ENCODE measurements at regions not wholly inside any gene's neighbourhood (a gene's known extent, or its start where the extent isn't known, plus 50 kb on each side); places are given as distances from the start of the nearest gene placed in this dataset.

DNA sequence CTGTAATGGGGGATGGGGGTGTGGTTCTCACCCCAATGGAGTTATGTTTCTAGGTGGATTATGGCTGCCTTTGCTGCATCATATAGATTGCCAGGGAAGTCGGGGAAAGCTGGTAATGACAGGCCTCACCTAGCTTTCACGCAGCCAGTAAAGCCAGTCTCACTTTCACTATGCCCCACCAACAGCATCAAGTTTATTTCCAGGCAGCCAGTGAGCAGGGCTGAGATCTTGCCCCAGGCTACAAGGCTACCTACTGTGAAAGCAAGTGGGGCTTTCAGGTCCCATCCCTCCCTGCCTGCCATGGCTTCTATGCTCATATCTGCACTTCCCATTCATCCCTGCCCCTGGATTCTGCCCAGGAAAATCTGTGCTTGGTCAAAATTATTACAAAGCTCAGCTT lies 61.7 kb upstream of the NXPH1 start:
- H2BK5ac ChIP-seq (ENCODE audit: low read depth, low read length, poor library complexity): no peak overlapping the region
- H3K9ac ChIP-seq (ENCODE audit: low read length): no peak overlapping the region
- H2AK5ac ChIP-seq (ENCODE audit: low read length): no peak overlapping the region
- no peaks in the 10 kb centered on the region for H3K36me3 ChIP-seq (ENCODE audit: control insufficient read depth in 1 of 2, insufficient read depth in 2 of 2, low read length in 2 of 2)
- H3K18ac ChIP-seq (ENCODE audit: low read length): no peak overlapping the region
- no peaks in the 10 kb centered on the region for H3K79me1 ChIP-seq (ENCODE audit: low read length)
- no peak overlapping the region for H2AFZ ChIP-seq (ENCODE audit: insufficient read depth, low read length, poor library complexity)
- no peak overlapping the region for H3K4me3 ChIP-seq (ENCODE audit: low read depth, low read length)
- H2BK120ac ChIP-seq (ENCODE audit: insufficient read depth, low read length, poor library complexity): no peak overlapping the region
- no CpG with 5 or more reads among the region's 2 CpGs for WGBS (ENCODE audit: extremely low coverage, insufficient coverage, insufficient read length)
- no peak overlapping the region for H4K12ac ChIP-seq (ENCODE audit: low read depth, low read length)
- H3K4me1 ChIP-seq (ENCODE audit: control insufficient read depth in 1 of 2, insufficient read depth in 2 of 2, low read length in 2 of 2): peaks cover 0 to 4% of the 10 kb centered on the region in 2 experiments
- no peak for DNase-seq
- H3K79me2 ChIP-seq (ENCODE audit: control insufficient read depth, insufficient read depth, low read length, poor library complexity): no peaks in the 10 kb centered on the region
- H3K27me3 ChIP-seq (ENCODE audit: insufficient read depth, low read length): no peaks in the 10 kb centered on the region
- H4K8ac ChIP-seq (ENCODE audit: low read depth, low read length): no peak overlapping the region
- H3K9me3 ChIP-seq (ENCODE audit: insufficient read depth, low read depth, low read length): no peaks in the 10 kb centered on the region
- H3K23ac ChIP-seq (ENCODE audit: low read length): no peak overlapping the region
- no peak overlapping the region for H3K14ac ChIP-seq (ENCODE audit: low read length)
- H3K4ac ChIP-seq (ENCODE audit: low read depth, low read length): no peak overlapping the region
- H3K27ac ChIP-seq (ENCODE audit: low read depth, low read length): no peak overlapping the region
- no peak overlapping the region for H3K4me2 ChIP-seq (ENCODE audit: low read length)
- H2BK12ac ChIP-seq (ENCODE audit: low read length): no peak overlapping the region
- H4K91ac ChIP-seq (ENCODE audit: low read depth, low read length): no peak overlapping the region

DNA sequence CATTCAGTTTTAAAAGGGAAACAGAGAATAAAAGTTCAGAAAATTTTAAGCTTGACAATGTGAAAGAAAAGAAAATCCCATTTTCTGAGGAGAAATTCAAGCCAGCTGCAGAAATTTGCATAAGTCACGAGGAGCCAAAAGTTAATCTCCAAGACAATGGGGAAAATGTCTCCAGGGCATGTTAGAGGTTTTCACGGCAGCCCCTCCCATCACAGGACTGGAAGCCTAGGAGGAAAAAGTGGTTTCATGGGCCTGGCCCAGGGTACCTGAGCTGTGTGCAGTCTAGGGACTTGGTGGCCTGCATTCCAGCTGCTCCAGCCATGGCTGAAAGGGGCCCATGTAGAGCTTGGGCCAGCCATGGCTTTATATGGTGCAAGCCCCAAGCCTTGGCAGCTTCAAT lies 59.6 kb upstream of the NXPH1 start:
- H3K4ac ChIP-seq (ENCODE audit: low read depth, low read length): no peak overlapping the region
- H2AK5ac ChIP-seq (ENCODE audit: low read length): no peak overlapping the region
- no peak overlapping the region for H4K8ac ChIP-seq (ENCODE audit: low read depth, low read length)
- peaks cover 0 to 4% of the 10 kb centered on the region in 2 experiments for H3K4me1 ChIP-seq (ENCODE audit: control insufficient read depth in 1 of 2, insufficient read depth in 2 of 2, low read length in 2 of 2)
- H3K79me2 ChIP-seq (ENCODE audit: control insufficient read depth, insufficient read depth, low read length, poor library complexity): no peaks in the 10 kb centered on the region
- no peaks in the 10 kb centered on the region for H3K36me3 ChIP-seq (ENCODE audit: control insufficient read depth in 1 of 2, insufficient read depth in 2 of 2, low read length in 2 of 2)
- no peak overlapping the region for H3K14ac ChIP-seq (ENCODE audit: low read length)
- DNase-seq: no peak
- no peak overlapping the region for H3K9ac ChIP-seq (ENCODE audit: low read length)
- no peak overlapping the region for H3K4me2 ChIP-seq (ENCODE audit: low read length)
- no CpG with 5 or more reads among the region's 2 CpGs for WGBS (ENCODE audit: extremely low coverage, insufficient coverage, insufficient read length)
- H3K27ac ChIP-seq (ENCODE audit: low read depth, low read length): no peak overlapping the region
- no peak overlapping the region for H3K4me3 ChIP-seq (ENCODE audit: low read depth, low read length)
- no peak overlapping the region for H3K18ac ChIP-seq (ENCODE audit: low read length)
- H4K91ac ChIP-seq (ENCODE audit: low read depth, low read length): no peak overlapping the region
- H4K12ac ChIP-seq (ENCODE audit: low read depth, low read length): no peak overlapping the region
- no peak overlapping the region for H3K23ac ChIP-seq (ENCODE audit: low read length)
- H2BK5ac ChIP-seq (ENCODE audit: low read depth, low read length, poor library complexity): no peak overlapping the region
- no peaks in the 10 kb centered on the region for H3K27me3 ChIP-seq (ENCODE audit: insufficient read depth, low read length)
- no peak overlapping the region for H2BK120ac ChIP-seq (ENCODE audit: insufficient read depth, low read length, poor library complexity)
- H2BK12ac ChIP-seq (ENCODE audit: low read length): no peak overlapping the region
- H3K9me3 ChIP-seq (ENCODE audit: insufficient read depth, low read depth, low read length): no peaks in the 10 kb centered on the region
- no peaks in the 10 kb centered on the region for H3K79me1 ChIP-seq (ENCODE audit: low read length)
- H2AFZ ChIP-seq (ENCODE audit: insufficient read depth, low read length, poor library complexity): no peak overlapping the region

DNA sequence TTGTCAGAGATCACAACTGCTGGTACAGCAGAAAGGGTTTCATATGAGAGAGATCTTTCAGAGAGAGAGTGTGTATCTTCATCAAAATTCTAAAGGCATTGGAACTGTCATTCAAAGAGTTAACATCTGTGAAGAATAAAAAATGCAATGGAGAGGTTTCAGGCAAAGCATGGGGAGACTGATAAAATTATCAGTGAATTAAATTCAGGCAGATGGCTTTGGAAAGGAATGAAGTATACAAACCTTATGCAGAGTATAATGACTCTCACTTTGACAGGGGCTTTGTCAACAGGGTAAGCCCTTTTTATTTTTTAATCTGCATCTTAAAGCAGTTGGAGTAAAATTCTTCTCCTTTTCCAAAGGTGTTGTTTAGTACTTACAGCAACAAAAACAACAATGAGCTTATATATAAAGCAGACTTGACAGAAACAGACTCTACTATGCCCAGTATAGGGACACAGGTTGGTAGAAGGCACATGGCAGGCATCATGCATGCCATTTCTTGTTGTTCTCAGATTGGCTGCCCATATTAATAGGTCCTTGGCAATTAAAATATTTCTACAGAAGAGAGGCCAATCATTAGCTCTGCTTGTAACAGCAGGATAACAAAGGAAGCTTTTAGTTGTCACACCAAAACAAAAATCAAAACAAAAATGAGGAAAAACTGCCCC lies 54.9 kb upstream of the NXPH1 start:
- Histone ChIP-seq H3K4ac (ENCODE audit: low read depth, low read length) (no peak overlapping the region), H3K4me1 (ENCODE audit: control insufficient read depth in 1 of 2, insufficient read depth in 2 of 2, low read length in 2 of 2) (no peaks in the 10 kb centered on the region), H4K12ac (ENCODE audit: low read depth, low read length) (no peak overlapping the region), H3K4me2 (ENCODE audit: low read length) (no peak overlapping the region), H3K23ac (ENCODE audit: low read length) (no peak overlapping the region), H3K4me3 (ENCODE audit: low read depth, low read length) (no peak overlapping the region), H2BK5ac (ENCODE audit: low read depth, low read length, poor library complexity) (no peak overlapping the region), H2BK12ac (ENCODE audit: low read length) (no peak overlapping the region), H2AK5ac (ENCODE audit: low read length) (no peak overlapping the region), H3K27ac (ENCODE audit: low read depth, low read length) (no peak overlapping the region), H3K14ac (ENCODE audit: low read length) (no peak overlapping the region), H3K9me3 (ENCODE audit: insufficient read depth, low read depth, low read length) (no peaks in the 10 kb centered on the region), H2AFZ (ENCODE audit: insufficient read depth, low read length, poor library complexity) (no peak overlapping the region), H3K18ac (ENCODE audit: low read length) (no peak overlapping the region), H4K8ac (ENCODE audit: low read depth, low read length) (no peak overlapping the region), H3K79me1 (ENCODE audit: low read length) (no peaks in the 10 kb centered on the region), H4K91ac (ENCODE audit: low read depth, low read length) (no peak overlapping the region), H3K9ac (ENCODE audit: low read length) (no peak overlapping the region), H3K27me3 (ENCODE audit: insufficient read depth, low read length) (no peaks in the 10 kb centered on the region), H2BK120ac (ENCODE audit: insufficient read depth, low read length, poor library complexity) (no peak overlapping the region), H3K79me2 (ENCODE audit: control insufficient read depth, insufficient read depth, low read length, poor library complexity) (no peaks in the 10 kb centered on the region), H3K36me3 (ENCODE audit: control insufficient read depth in 1 of 2, insufficient read depth in 2 of 2, low read length in 2 of 2) (no peaks in the 10 kb centered on the region)
- DNase-seq: no peak

DNA sequence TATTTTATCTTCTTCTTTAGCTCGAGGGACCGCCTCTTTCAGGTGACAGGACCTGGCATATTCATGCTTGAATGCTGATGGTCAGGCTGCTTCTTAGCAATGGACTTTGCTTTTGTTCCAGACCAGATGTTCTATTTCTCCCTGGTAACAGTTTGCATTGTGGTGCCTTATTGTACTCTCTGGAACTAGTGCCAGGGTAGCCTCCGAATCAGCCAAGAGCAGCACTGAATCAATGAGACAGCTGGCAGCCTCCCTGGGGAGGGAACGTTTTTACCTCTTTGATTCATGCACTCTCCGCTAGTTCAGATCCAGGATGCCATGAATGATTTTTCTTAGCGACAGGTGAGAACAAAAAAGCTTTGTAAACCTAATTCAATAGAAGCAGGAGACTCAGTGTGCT lies 54.1 kb upstream of the NXPH1 start:
- Histone ChIP-seq H3K4me1 (ENCODE audit: control insufficient read depth in 1 of 2, insufficient read depth in 2 of 2, low read length in 2 of 2) (no peaks in the 10 kb centered on the region), H3K27ac (ENCODE audit: low read depth, low read length) (no peak overlapping the region), H4K12ac (ENCODE audit: low read depth, low read length) (no peak overlapping the region), H3K9me3 (ENCODE audit: insufficient read depth, low read depth, low read length) (no peaks in the 10 kb centered on the region), H3K14ac (ENCODE audit: low read length) (no peak overlapping the region), H2BK120ac (ENCODE audit: insufficient read depth, low read length, poor library complexity) (no peak overlapping the region), H3K18ac (ENCODE audit: low read length) (no peak overlapping the region), H2BK5ac (ENCODE audit: low read depth, low read length, poor library complexity) (no peak overlapping the region), H3K27me3 (ENCODE audit: insufficient read depth, low read length) (no peaks in the 10 kb centered on the region), H4K91ac (ENCODE audit: low read depth, low read length) (no peak overlapping the region), H3K36me3 (ENCODE audit: control insufficient read depth in 1 of 2, insufficient read depth in 2 of 2, low read length in 2 of 2) (no peaks in the 10 kb centered on the region), H2AFZ (ENCODE audit: insufficient read depth, low read length, poor library complexity) (no peak overlapping the region), H3K4ac (ENCODE audit: low read depth, low read length) (no peak overlapping the region), H2AK5ac (ENCODE audit: low read length) (no peak overlapping the region), H4K8ac (ENCODE audit: low read depth, low read length) (no peak overlapping the region), H3K23ac (ENCODE audit: low read length) (no peak overlapping the region), H3K9ac (ENCODE audit: low read length) (no peak overlapping the region), H3K4me2 (ENCODE audit: low read length) (no peak overlapping the region), H3K79me1 (ENCODE audit: low read length) (no peaks in the 10 kb centered on the region), H3K79me2 (ENCODE audit: control insufficient read depth, insufficient read depth, low read length, poor library complexity) (no peaks in the 10 kb centered on the region), H2BK12ac (ENCODE audit: low read length) (no peak overlapping the region), H3K4me3 (ENCODE audit: low read depth, low read length) (no peak overlapping the region)
- DNase-seq: no peak
- no CpG with 5 or more reads among the region's 6 CpGs for WGBS (ENCODE audit: extremely low coverage, insufficient coverage, insufficient read length)
